MCF 10A (cell line): ENCODE measurements at regions not wholly inside any gene's neighbourhood (a gene's known extent, or its start where the extent isn't known, plus 50 kb on each side); places are given as distances from the start of the nearest gene placed in this dataset.
"Not testable (repeated sequence)": the region's sequence is repeated elsewhere in the genome, so short reads cannot be mapped to it uniquely, and the experiment has no call there.

Experiments
- BruUV-seq: library from RNA; stranded (reverse); fragments of 400-500 nt; replicated peaks from 2 replicates; lab custom pipeline; 2021; lab: Mats Ljungman, UMichigan
- CTCF ChIA-PET: fragments of 300-600 bp; sonication (Branson Sonifier 250); formaldehyde crosslinking; extraction: SDS; loops from one replicate; lab custom pipeline; 2021; ENCODE audit warnings: antibody characterized with exemption, inconsistent platforms; lab: Yijun Ruan, JAX
- POLR2A ChIA-PET: fragments of 300-600, 350-650 bp; sonication (Branson Sonifier 250); formaldehyde crosslinking; extraction: SDS; loops from one replicate; lab custom pipeline; 2020; ENCODE audit warnings: antibody characterized with exemption, inconsistent platforms; lab: Yijun Ruan, JAX
- DNase-seq: peaks from one replicate; pipeline ENCODE4 v3.0.0-alpha.2; 2018; ENCODE audit not compliant: unreplicated experiment
- H3K27ac Mint-ChIP-seq: one replicate; pipeline ENCODE4 v1.8.0; 2022; ENCODE audit warnings: mild to moderate bottlenecking, low read depth, mixed read lengths; ENCODE audit not compliant: unreplicated experiment
- H3K27me3 Mint-ChIP-seq: one replicate; pipeline ENCODE4 v1.8.0; 2022; ENCODE audit warnings: mixed read lengths; ENCODE audit not compliant: insufficient read depth, unreplicated experiment
- H3K36me3 Mint-ChIP-seq: one replicate; pipeline ENCODE4 v1.8.0; 2022; ENCODE audit warnings: mild to moderate bottlenecking, moderate library complexity, mixed read lengths; ENCODE audit not compliant: insufficient read depth, unreplicated experiment
- H3K4me1 Mint-ChIP-seq: one replicate; pipeline ENCODE4 v1.8.0; 2022; ENCODE audit warnings: mixed read lengths; ENCODE audit not compliant: insufficient read depth, unreplicated experiment
- H3K4me3 Mint-ChIP-seq: one replicate; pipeline ENCODE4 v1.8.0; 2022; ENCODE audit warnings: mild to moderate bottlenecking, moderate library complexity, mixed read lengths; ENCODE audit not compliant: unreplicated experiment
- H3K9me3 Mint-ChIP-seq: one replicate; pipeline ENCODE4 v1.8.0; 2022; ENCODE audit warnings: mixed read lengths; ENCODE audit not compliant: unreplicated experiment
- CTCF ChIP-seq: fragments of 200-600 bp; IDR thresholded peaks from one replicate; pipeline ENCODE4 v1.8.0; 2022; ENCODE audit warnings: antibody characterized with exemption, mild to moderate bottlenecking; ENCODE audit not compliant: unreplicated experiment
- intact Hi-C: fragments of 100-400 bp; cut with micrococcal nuclease; formaldehyde crosslinking; loops from 2 replicates; pipeline ENCODE4 v1.14.1; 2022

- Mint-ChIP-seq H3K27ac (no peak overlapping the region), H3K9me3 (no peaks in the 10 kb centered on the region), H3K36me3 (no peaks in the 10 kb centered on the region), H3K27me3 (no peaks in the 10 kb centered on the region), H3K4me3 (no peak overlapping the region), H3K4me1 (no peaks in the 10 kb centered on the region)
- DNase-seq: no peak
- intact Hi-C loops: no loop called here
- TF ChIP-seq CTCF: no peak
- no TSS peak for BruUV-seq
- ChIA-PET CTCF (no interaction called here), POLR2A (interaction anchor here (0.7 kb wide), 1 partner anchor 10 kb away, joined by 3 read pairs; no protein-coding TSS in a partner anchor)
These were observed 376.7 kb upstream of the KLHL4 start for GRCh38 chrX:87140800-87141483.

GRCh38 chrX:87160435-87161010 lies 357.1 kb upstream of the KLHL4 start:
- H3K9me3 Mint-ChIP-seq: peaks cover 37% of the 10 kb centered on the region
- no peaks in the 10 kb centered on the region for H3K4me1 Mint-ChIP-seq
- no peaks in the 10 kb centered on the region for H3K36me3 Mint-ChIP-seq
- ChIA-PET CTCF (no interaction called here), POLR2A (no interaction called here)
- no peaks in the 10 kb centered on the region for H3K27me3 Mint-ChIP-seq
- TF ChIP-seq CTCF: no peak
- BruUV-seq: no TSS peak
- DNase-seq: no peak
- no peak overlapping the region for H3K4me3 Mint-ChIP-seq
- intact Hi-C loops: no loop called here
- no peak overlapping the region for H3K27ac Mint-ChIP-seq

- intact Hi-C loops: no loop called here
- no peak for TF ChIP-seq CTCF
- CTCF ChIA-PET: no interaction called here
- H3K4me3 Mint-ChIP-seq: no peak overlapping the region
- H3K27me3 Mint-ChIP-seq: no peaks in the 10 kb centered on the region
- POLR2A ChIA-PET: no interaction called here
- no peak for DNase-seq
- BruUV-seq: no TSS peak
- no peak overlapping the region for H3K27ac Mint-ChIP-seq
- H3K4me1 Mint-ChIP-seq: no peaks in the 10 kb centered on the region
- no peaks in the 10 kb centered on the region for H3K36me3 Mint-ChIP-seq
- no peaks in the 10 kb centered on the region for H3K9me3 Mint-ChIP-seq
These were observed 349.8 kb upstream of the KLHL4 start for GRCh38 chrX:87167841-87168240.

GRCh38 chrX:87178009-87178408 lies 339.6 kb upstream of the KLHL4 start:
- intact Hi-C loops, POLR2A ChIA-PET, DNase-seq, H3K36me3 Mint-ChIP-seq, H3K4me3 Mint-ChIP-seq, CTCF ChIA-PET, H3K27ac Mint-ChIP-seq, H3K27me3 Mint-ChIP-seq, BruUV-seq, H3K4me1 Mint-ChIP-seq, H3K9me3 Mint-ChIP-seq: not testable (repeated sequence)
